Vagina (tissue), 2 donors: ENCODE measurements at regions not wholly inside any gene's neighbourhood (a gene's known extent, or its start where the extent isn't known, plus 50 kb on each side); places are given as distances from the start of the nearest gene placed in this dataset.

Experiments
- CTCF ChIP-seq, 3 experiments: fragments of 450-650 bp in 2 of 3; fragments of 200-600 bp in 1 of 3; sonication (generic) in 1 of 3; IDR thresholded peaks; one replicate each; pipeline ENCODE4 v1.5.1; 2017 to 2019; ENCODE audit warnings: antibody characterized with exemption in 3 of 3, mild to moderate bottlenecking in 2 of 3, moderate library complexity in 2 of 3
- POLR2AphosphoS5 ChIP-seq, 2 donors: sonication (generic); formaldehyde crosslinking; IDR thresholded peaks; one replicate each; pipeline ENCODE4 v1.9.0; 2017; ENCODE audit warnings: antibody characterized with exemption in 2 of 2, mild to moderate bottlenecking in 2 of 2, low read depth in 1 of 2; ENCODE audit not compliant: insufficient read depth in 1 of 2

GRCh38 chr18:67935638-67936037, 419.1 kb upstream of the DSEL start:
- TF ChIP-seq CTCF (IDR thresholded peaks at IDR 0.05) (no peak), POLR2AphosphoS5 (IDR thresholded peaks at IDR 0.05; ENCODE audit: insufficient read depth in 1 of 2, low read depth in 1 of 2) (no peak)
